Ovary (tissue), 1 donor: ENCODE measurements at regions not wholly inside any gene's neighbourhood (a gene's known extent, or its start where the extent isn't known, plus 50 kb on each side); places are given as distances from the start of the nearest gene placed in this dataset.

Source experiments
- EP300 ChIP-seq: sonication (generic); formaldehyde crosslinking; IDR thresholded peaks from one replicate; pipeline ENCODE4 v1.6.1; 2017; ENCODE audit warnings: antibody characterized with exemption
- POLR2A ChIP-seq: fragments of 450-650 bp; IDR thresholded peaks from one replicate; pipeline ENCODE4 v1.6.1; 2017; ENCODE audit warnings: antibody characterized with exemption, mild to moderate bottlenecking, moderate library complexity

GRCh38 chr2:241925277-241925676, 55.7 kb downstream of the RTP5 start:
- TF ChIP-seq POLR2A (no peak), EP300 (no peak)
